H1 (cell line): ENCODE measurements at regions not wholly inside any gene's neighbourhood (a gene's known extent, or its start where the extent isn't known, plus 50 kb on each side); places are given as distances from the start of the nearest gene placed in this dataset.

Source experiments
- CTCF ChIA-PET: fragments of 300-600 bp; sonication (Branson Sonifier 250); formaldehyde crosslinking; loops from one replicate; lab custom pipeline; 2021; ENCODE audit not compliant: partially characterized antibody; lab: Charles Lee
- POLR2A ChIA-PET: fragments of 300-600 bp; sonication (Branson Sonifier 250); formaldehyde crosslinking; loops from one replicate; lab custom pipeline; 2021; ENCODE audit warnings: inconsistent platforms; ENCODE audit not compliant: partially characterized antibody; lab: Charles Lee
- DNase-seq, 2 experiments: peaks; one replicate each; pipeline versions ENCODE4 v3.0.0 to v3.0.0-alpha.2; 2010 to 2022; ENCODE audit warnings: low spot score in 2 of 2, low read depth in 1 of 2, mixed read lengths in 1 of 2
- FAIRE-seq: peaks from 2 replicates; lab custom pipeline; 2011; peaks lifted over from hg19 to GRCh38; lab: Jason Lieb, UNC
- H2AFZ ChIP-seq: 2 replicates; pipeline ENCODE4 v1.8.1; 2012; ENCODE audit warnings: low read length, inconsistent platforms
- H2AK5ac ChIP-seq: 2 replicates; pipeline ENCODE4 v1.6.1; 2013; ENCODE audit warnings: low read depth, low read length
- H2BK120ac ChIP-seq: replicated peaks from 2 replicates; pipeline ENCODE3; 2013; ENCODE audit warnings: low read depth, low read length, inconsistent platforms
- H2BK12ac ChIP-seq: 2 replicates; pipeline ENCODE4 v1.6.1; 2013; ENCODE audit warnings: low read depth, low read length
- H2BK15ac ChIP-seq: 2 replicates; pipeline ENCODE4 v1.6.1; 2013; ENCODE audit warnings: low read length
- H2BK20ac ChIP-seq: 2 replicates; pipeline ENCODE4 v1.6.1; 2013; ENCODE audit warnings: low read length
- H2BK5ac ChIP-seq: 2 replicates; pipeline ENCODE4 v1.6.1; 2013; ENCODE audit warnings: low read depth, low read length
- H3K14ac ChIP-seq: 2 replicates; pipeline ENCODE4 v1.6.1; 2013; ENCODE audit warnings: inconsistent platforms; ENCODE audit not compliant: insufficient read length
- H3K18ac ChIP-seq: 2 replicates; pipeline ENCODE4 v1.6.1; 2013; ENCODE audit warnings: low read length; ENCODE audit errors: extremely low read depth
- H3K23ac ChIP-seq: 2 replicates; pipeline ENCODE4 v1.6.1; 2013; ENCODE audit warnings: inconsistent platforms; ENCODE audit not compliant: insufficient read length
- H3K23me2 ChIP-seq: 2 replicates; pipeline ENCODE4 v1.6.1; 2013; ENCODE audit warnings: low read depth, low read length
- H3K27ac ChIP-seq: 2 replicates; pipeline ENCODE4 v1.6.1; 2011; ENCODE audit warnings: low read depth, low read length, inconsistent platforms
- H3K27me3 ChIP-seq, 4 experiments: replicated peaks in 1 of 4; 1 replicate in 1 of 4; 2 replicates in 3 of 4; pipeline versions ENCODE4 v1.6.1 to v1.8.1; 2011 to 2013; ENCODE audit warnings: low read length in 3 of 4, mild to moderate bottlenecking in 3 of 4, inconsistent platforms in 2 of 4, mixed read lengths in 2 of 4, moderate library complexity in 1 of 4; ENCODE audit not compliant: control insufficient read depth in 3 of 4, insufficient read depth in 3 of 4; ENCODE audit errors: extremely low read depth in 1 of 4
- H3K36me3 ChIP-seq, 4 experiments: 2 replicates each; pipeline versions ENCODE4 v1.6.1 to v1.8.1; 2011 to 2013; ENCODE audit warnings: mild to moderate bottlenecking in 4 of 4, low read length in 3 of 4, moderate library complexity in 2 of 4, control low read depth in 1 of 4, inconsistent platforms in 1 of 4; ENCODE audit not compliant: insufficient read depth in 4 of 4, control insufficient read depth in 2 of 4
- H3K4ac ChIP-seq: replicated peaks from 2 replicates; pipeline ENCODE3; 2013; ENCODE audit warnings: low read length, low read depth, mixed read lengths, inconsistent platforms; ENCODE audit not compliant: insufficient read length
- H3K4me1 ChIP-seq, 4 experiments: replicated peaks in 1 of 4; 1 replicate in 1 of 4; 2 replicates in 3 of 4; pipeline versions ENCODE4 v1.6.1 to v1.8.1; 2011 to 2013; ENCODE audit warnings: low read length in 3 of 4, inconsistent platforms in 2 of 4, mixed read lengths in 1 of 4; ENCODE audit not compliant: insufficient read depth in 4 of 4, control insufficient read depth in 3 of 4
- H3K4me2 ChIP-seq, 2 experiments: 2 replicates each; pipeline versions ENCODE4 v1.6.1 to v1.8.1; 2011 to 2013; ENCODE audit warnings: low read depth in 2 of 2, low read length in 2 of 2, control low read depth in 1 of 2, inconsistent platforms in 1 of 2, mild to moderate bottlenecking in 1 of 2; ENCODE audit not compliant: insufficient read depth in 1 of 2
- H3K4me3 ChIP-seq, 4 experiments: fragments of 200-600, 300-600 bp in 1 of 4; sonication (generic), shearing (Covaris generic), sonication (Bioruptor Twin) in 1 of 4; 2 replicates each; pipeline versions ENCODE4 v1.5.1 to v1.8.1; 2011 to 2016; ENCODE audit warnings: low read length in 4 of 4, low read depth in 3 of 4, control low read depth in 2 of 4, inconsistent platforms in 2 of 4, mild to moderate bottlenecking in 2 of 4, mixed read lengths in 1 of 4, moderate library complexity in 1 of 4; ENCODE audit not compliant: insufficient read depth in 2 of 4; ENCODE audit errors: extremely low read depth in 1 of 4
- H3K56ac ChIP-seq: replicated peaks from 2 replicates; pipeline ENCODE3; 2013; ENCODE audit warnings: low read depth, mild to moderate bottlenecking, mixed read lengths, low read length, inconsistent platforms; ENCODE audit not compliant: insufficient read length
- H3K79me1 ChIP-seq: 2 replicates; pipeline ENCODE4 v1.6.1; 2013; ENCODE audit warnings: low read depth, low read length, control low read depth
- H3K79me2 ChIP-seq, 2 experiments: 2 replicates each; pipeline versions ENCODE4 v1.6.1 to v1.8.1; 2012 to 2013; ENCODE audit warnings: low read length in 2 of 2, mild to moderate bottlenecking in 2 of 2, inconsistent platforms in 1 of 2; ENCODE audit not compliant: insufficient read depth in 2 of 2, control insufficient read depth in 1 of 2
- H3K9ac ChIP-seq, 4 experiments: replicated peaks in 1 of 4; 1 replicate in 1 of 4; 2 replicates in 3 of 4; pipeline versions ENCODE4 v1.6.1 to v1.8.1; 2011 to 2013; ENCODE audit warnings: low read depth in 3 of 4, low read length in 3 of 4, control low read depth in 2 of 4, mild to moderate bottlenecking in 2 of 4, moderate library complexity in 2 of 4, inconsistent platforms in 1 of 4; ENCODE audit errors: extremely low read depth in 1 of 4
- H3K9me3 ChIP-seq, 2 experiments: 2 replicates each; pipeline versions ENCODE4 v1.6.1 to v1.8.1; 2012 to 2013; ENCODE audit warnings: mild to moderate bottlenecking in 2 of 2, moderate library complexity in 2 of 2, control low read depth in 1 of 2, inconsistent platforms in 1 of 2, low read depth in 1 of 2, low read length in 1 of 2, mixed read lengths in 1 of 2; ENCODE audit not compliant: insufficient read depth in 2 of 2
- H4K20me1 ChIP-seq, 2 experiments: replicated peaks in 1 of 2; 2 replicates each; pipeline versions ENCODE3 to v1.8.1; 2011 to 2013; ENCODE audit warnings: inconsistent platforms in 2 of 2, low read length in 2 of 2, mild to moderate bottlenecking in 1 of 2; ENCODE audit not compliant: insufficient read depth in 2 of 2, control insufficient read depth in 1 of 2
- H4K5ac ChIP-seq: 2 replicates; pipeline ENCODE4 v1.6.1; 2013; ENCODE audit warnings: low read length, low read depth, mixed read lengths, inconsistent platforms; ENCODE audit not compliant: insufficient read length
- H4K8ac ChIP-seq: 2 replicates; pipeline ENCODE4 v1.8.0; 2013; ENCODE audit warnings: mild to moderate bottlenecking, moderate library complexity, low read length, inconsistent platforms; ENCODE audit not compliant: insufficient read depth; ENCODE audit errors: extremely low read depth
- H4K91ac ChIP-seq: replicated peaks from 2 replicates; pipeline ENCODE3; 2013; ENCODE audit warnings: low read length, mixed read lengths, inconsistent platforms; ENCODE audit not compliant: insufficient read length
- BACH1 ChIP-seq: IDR thresholded peaks from 2 replicates; pipeline ENCODE4 v1.6.1; 2012; ENCODE audit warnings: low read length, improper control_type of control experiment
- BCL11A ChIP-seq, 2 experiments: IDR thresholded peaks; one replicate each; pipeline ENCODE4 v1.6.1; 2011; ENCODE audit warnings: low read depth in 2 of 2, low read length in 2 of 2, mild to moderate bottlenecking in 2 of 2
- EGR1 ChIP-seq: IDR thresholded peaks from 2 replicates; pipeline ENCODE4 v1.6.1; 2011; ENCODE audit warnings: low read depth, low read length, borderline replicate concordance
- MAX ChIP-seq: IDR thresholded peaks from 2 replicates; pipeline ENCODE4 v1.6.1; 2012; ENCODE audit warnings: inconsistent platforms
- SIRT6 ChIP-seq: IDR thresholded peaks from one replicate; pipeline ENCODE4 v1.7.1; 2012; ENCODE audit warnings: low read length, inconsistent platforms
- SIX5 ChIP-seq: IDR thresholded peaks from 2 replicates; pipeline ENCODE4 v1.6.1; 2011; ENCODE audit warnings: mild to moderate bottlenecking, low read depth, low read length
- WGBS, 2 experiments: shearing (Covaris generic) in 1 of 2; methylation state at CpG; one replicate each; pipeline versions ENCODE4 v1.1.6 to v1.1.7; 2013 to 2015; ENCODE audit warnings: low lambda C conversion rate in 2 of 2, mixed read lengths in 2 of 2, inconsistent platforms in 1 of 2, low coverage in 1 of 2, missing lambda C conversion rate in 1 of 2; ENCODE audit not compliant: insufficient replicate concordance in 2 of 2, insufficient coverage in 1 of 2, insufficient read length in 1 of 2; ENCODE audit errors: extremely low coverage in 1 of 2, missing lambda C conversion rate in 1 of 2; 5-methylcytosine and 5-hydroxymethylcytosine counted together

- Histone ChIP-seq H3K79me1 (no peaks in the 10 kb centered on the region), H3K56ac (no peak overlapping the region), H3K9ac (no peak overlapping the region), H4K5ac (no peak overlapping the region), H3K23ac (no peak overlapping the region), H4K91ac (no peak overlapping the region), H2BK20ac (no peak overlapping the region), H3K14ac (no peak overlapping the region), H3K27me3 (no peaks in the 10 kb centered on the region), H2AK5ac (no peak overlapping the region), H2BK120ac (no peak overlapping the region), H3K18ac (no peak overlapping the region), H3K4ac (no peak overlapping the region), H4K8ac (no peak overlapping the region), H3K4me1 (no peaks in the 10 kb centered on the region), H3K4me3 (no peak overlapping the region), H4K20me1 (no peaks in the 10 kb centered on the region), H3K36me3 (no peaks in the 10 kb centered on the region), H2BK15ac (no peak overlapping the region), H3K23me2 (no peaks in the 10 kb centered on the region), H3K4me2 (no peak overlapping the region), H2BK12ac (no peak overlapping the region), H3K27ac (no peak overlapping the region), H3K79me2 (no peaks in the 10 kb centered on the region), H2BK5ac (no peak overlapping the region), H2AFZ (no peak overlapping the region), H3K9me3 (no peaks in the 10 kb centered on the region)
- DNase-seq, result no peak
- WGBS, 2 experiments, result 88% methylated on average over 2 of the region's 2 CpGs; no CpG with 5 or more reads in 1 of the 2 experiments
- CTCF ChIA-PET, result no interaction called here
- POLR2A ChIA-PET, result no interaction called here
- TF ChIP-seq SIX5 (no peak), BACH1 (no peak), SIRT6 (no peak), EGR1 (no peak), BCL11A (IDR thresholded peaks at IDR 0.05; ENCODE audit: low read depth in 2 of 2, low read length in 2 of 2) (no peak), MAX (no peak)
- no peak for FAIRE-seq
Measured at GRCh38 chr3:192026661-192027060, 565.7 kb downstream of the PYDC2 start.
